ENCODE measurements at regions not wholly inside any gene's neighbourhood (a gene's known extent, or its start where the extent isn't known, plus 50 kb on each side); places are given as distances from the start of the nearest gene placed in this dataset.

- Histone ChIP-seq H3K4me3 (no peak overlapping the region), H3K9me3 (no peaks in the 10 kb centered on the region), H3K4me1 (no peaks in the 10 kb centered on the region), H3K27me3 (no peaks in the 10 kb centered on the region), H3K36me3 (ENCODE audit: low read depth, missing control alignments) (no peaks in the 10 kb centered on the region), H3K27ac (no peak overlapping the region)
- DNase-seq: no peak
- TF ChIP-seq, protein P1, sequence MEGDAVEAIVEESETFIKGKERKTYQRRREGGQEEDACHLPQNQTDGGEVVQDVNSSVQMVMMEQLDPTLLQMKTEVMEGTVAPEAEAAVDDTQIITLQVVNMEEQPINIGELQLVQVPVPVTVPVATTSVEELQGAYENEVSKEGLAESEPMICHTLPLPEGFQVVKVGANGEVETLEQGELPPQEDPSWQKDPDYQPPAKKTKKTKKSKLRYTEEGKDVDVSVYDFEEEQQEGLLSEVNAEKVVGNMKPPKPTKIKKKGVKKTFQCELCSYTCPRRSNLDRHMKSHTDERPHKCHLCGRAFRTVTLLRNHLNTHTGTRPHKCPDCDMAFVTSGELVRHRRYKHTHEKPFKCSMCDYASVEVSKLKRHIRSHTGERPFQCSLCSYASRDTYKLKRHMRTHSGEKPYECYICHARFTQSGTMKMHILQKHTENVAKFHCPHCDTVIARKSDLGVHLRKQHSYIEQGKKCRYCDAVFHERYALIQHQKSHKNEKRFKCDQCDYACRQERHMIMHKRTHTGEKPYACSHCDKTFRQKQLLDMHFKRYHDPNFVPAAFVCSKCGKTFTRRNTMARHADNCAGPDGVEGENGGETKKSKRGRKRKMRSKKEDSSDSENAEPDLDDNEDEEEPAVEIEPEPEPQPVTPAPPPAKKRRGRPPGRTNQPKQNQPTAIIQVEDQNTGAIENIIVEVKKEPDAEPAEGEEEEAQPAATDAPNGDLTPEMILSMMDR (IDR thresholded peaks at IDR 0.05): no peak
- no peak for TF ChIP-seq POLR2A (IDR thresholded peaks at IDR 0.05)
- 75 to 86% methylated on average over 1 of the region's 1 CpG for WGBS, 2 donors
- intact Hi-C loops (cut with DNase I; ENCODE audit: low total_unique reads): no loop called here
These were observed 192.4 kb downstream of the OGFRL1 start for GRCh38 chr6:71481011-71481410.

- Histone ChIP-seq H3K27ac (no peak overlapping the region), H3K4me3 (no peak overlapping the region), H3K36me3 (ENCODE audit: low read depth, missing control alignments) (no peaks in the 10 kb centered on the region), H3K27me3 (no peaks in the 10 kb centered on the region), H3K4me1 (no peaks in the 10 kb centered on the region), H3K9me3 (no peaks in the 10 kb centered on the region)
- intact Hi-C loops (cut with DNase I; ENCODE audit: low total_unique reads): no loop called here
- TF ChIP-seq, protein P1 (IDR thresholded peaks at IDR 0.05): no peak
- TF ChIP-seq POLR2A (IDR thresholded peaks at IDR 0.05): no peak
- no peak for DNase-seq
These were observed 193.2 kb downstream of the OGFRL1 start for GRCh38 chr6:71481801-71482200.

DNA sequence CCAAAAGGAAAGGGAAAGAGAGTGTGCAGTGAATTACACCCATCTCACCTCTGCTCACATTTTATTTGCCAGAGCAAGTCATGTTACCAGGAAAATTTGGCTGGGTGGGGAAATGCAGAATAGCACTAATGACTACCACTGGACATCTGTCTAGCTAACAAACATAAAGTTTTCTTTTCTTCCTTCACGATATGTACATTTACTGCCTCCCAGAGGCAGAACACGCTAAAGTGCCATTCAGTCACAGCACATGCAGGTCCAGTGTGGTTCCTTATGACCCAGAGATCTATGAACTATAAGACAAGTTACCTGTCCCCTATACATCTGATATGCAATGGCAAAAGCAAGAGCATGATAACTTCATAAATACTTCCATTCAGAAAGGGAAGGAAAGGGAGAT, 194.1 kb downstream of the OGFRL1 start:
- H3K36me3 ChIP-seq (ENCODE audit: low read depth, missing control alignments): no peaks in the 10 kb centered on the region
- H3K27me3 ChIP-seq: no peaks in the 10 kb centered on the region
- TF ChIP-seq, protein P1 (IDR thresholded peaks at IDR 0.05): no peak
- no peak for TF ChIP-seq POLR2A (IDR thresholded peaks at IDR 0.05)
- H3K4me1 ChIP-seq: no peaks in the 10 kb centered on the region
- H3K27ac ChIP-seq: no peak overlapping the region
- intact Hi-C loops (cut with DNase I; ENCODE audit: low total_unique reads): no loop called here
- 80 to 96% methylated on average over 2 of the region's 2 CpGs for WGBS, 2 donors
- no peaks in the 10 kb centered on the region for H3K9me3 ChIP-seq
- DNase-seq: no peak
- no peak overlapping the region for H3K4me3 ChIP-seq

GRCh38 chr6:71486461-71486860, 197.8 kb downstream of the OGFRL1 start:
- WGBS, 2 donors: 87 to 91% methylated on average over 2 of the region's 2 CpGs
- no peaks in the 10 kb centered on the region for H3K9me3 ChIP-seq
- no peak overlapping the region for H3K4me3 ChIP-seq
- H3K4me1 ChIP-seq: no peaks in the 10 kb centered on the region
- no peak for DNase-seq
- intact Hi-C loops (cut with DNase I; ENCODE audit: low total_unique reads): no loop called here
- H3K27ac ChIP-seq: no peak overlapping the region
- no peaks in the 10 kb centered on the region for H3K36me3 ChIP-seq (ENCODE audit: low read depth, missing control alignments)
- no peaks in the 10 kb centered on the region for H3K27me3 ChIP-seq
- TF ChIP-seq POLR2A (IDR thresholded peaks at IDR 0.05): no peak
- TF ChIP-seq, protein P1 (IDR thresholded peaks at IDR 0.05): no peak

GRCh38 chr6:71488186-71488585, 199.6 kb downstream of the OGFRL1 start:
- H3K4me1 ChIP-seq: no peaks in the 10 kb centered on the region
- H3K9me3 ChIP-seq: no peaks in the 10 kb centered on the region
- no peak for TF ChIP-seq POLR2A (IDR thresholded peaks at IDR 0.05)
- TF ChIP-seq, protein P1 (IDR thresholded peaks at IDR 0.05): no peak
- no peak for DNase-seq
- no peaks in the 10 kb centered on the region for H3K36me3 ChIP-seq (ENCODE audit: low read depth, missing control alignments)
- no peaks in the 10 kb centered on the region for H3K27me3 ChIP-seq
- H3K27ac ChIP-seq: no peak overlapping the region
- WGBS, 2 donors: 50 to 58% methylated on average over 4 of the region's 4 CpGs
- intact Hi-C loops (cut with DNase I; ENCODE audit: low total_unique reads): no loop called here
- no peak overlapping the region for H3K4me3 ChIP-seq

All from testis (tissue), 2 donors.